SW480 (cell line): ENCODE measurements at regions not wholly inside any gene's neighbourhood (a gene's known extent, or its start where the extent isn't known, plus 50 kb on each side); places are given as distances from the start of the nearest gene placed in this dataset.
"Not testable (repeated sequence)": the region's sequence is repeated elsewhere in the genome, so short reads cannot be mapped to it uniquely, and the experiment has no call there.

Experiments
- DNase-seq: peaks from one replicate; pipeline ENCODE4 v3.0.0-alpha.2; 2016; ENCODE audit warnings: low spot score

GRCh38 chr6:67219346-67219745, 1415.7 kb upstream of the ADGRB3 start:
- DNase-seq = no peak

GRCh38 chr6:67212584-67212983, 1422.5 kb upstream of the ADGRB3 start:
- DNase-seq = no peak

- DNase-seq = no peak
Measured at GRCh38 chr6:67210450-67210849, 1424.6 kb upstream of the ADGRB3 start.

DNA sequence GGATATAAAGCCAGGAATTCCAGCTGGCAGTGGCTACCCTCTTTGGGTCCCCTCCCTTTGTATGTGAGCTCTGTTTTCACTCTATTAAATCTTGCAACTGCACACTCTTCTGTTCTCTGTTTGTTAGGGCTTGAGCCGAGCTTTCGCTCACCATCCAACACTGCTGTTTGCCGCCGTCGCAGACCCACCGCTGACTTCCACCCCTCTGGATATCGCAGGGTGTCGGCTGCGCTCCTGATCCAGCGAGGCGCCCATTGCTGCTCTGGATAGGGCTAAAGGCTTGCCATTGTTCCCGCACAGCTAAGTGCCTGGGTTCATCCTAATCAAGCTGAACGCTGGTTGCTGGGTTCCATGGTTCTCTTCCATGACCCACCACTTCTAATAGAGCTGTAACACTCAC, 1433.5 kb upstream of the ADGRB3 start:
- DNase-seq = no peak

- no peak for DNase-seq
Measured at GRCh38 chr6:67200626-67201403, 1434.3 kb upstream of the ADGRB3 start.

DNA sequence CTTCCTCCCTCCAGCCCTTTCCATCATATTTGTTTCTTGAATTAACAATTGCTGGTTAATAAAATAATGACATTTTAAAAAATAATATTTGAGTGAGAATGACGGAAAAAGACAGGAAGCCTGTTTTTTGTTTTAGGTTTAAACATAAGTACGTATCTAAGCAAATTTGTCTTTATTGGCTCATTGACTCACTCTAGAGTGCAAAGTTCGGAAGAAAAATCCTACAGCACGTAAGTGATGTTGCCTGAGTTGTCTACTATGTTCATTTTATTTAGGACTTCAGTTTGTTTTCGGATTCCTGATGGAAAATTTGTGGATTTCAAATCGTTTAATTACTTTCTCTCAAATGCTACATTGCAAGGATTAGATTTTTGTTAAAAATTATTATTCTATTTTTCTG, 1435.7 kb upstream of the ADGRB3 start:
- no peak for DNase-seq

DNA sequence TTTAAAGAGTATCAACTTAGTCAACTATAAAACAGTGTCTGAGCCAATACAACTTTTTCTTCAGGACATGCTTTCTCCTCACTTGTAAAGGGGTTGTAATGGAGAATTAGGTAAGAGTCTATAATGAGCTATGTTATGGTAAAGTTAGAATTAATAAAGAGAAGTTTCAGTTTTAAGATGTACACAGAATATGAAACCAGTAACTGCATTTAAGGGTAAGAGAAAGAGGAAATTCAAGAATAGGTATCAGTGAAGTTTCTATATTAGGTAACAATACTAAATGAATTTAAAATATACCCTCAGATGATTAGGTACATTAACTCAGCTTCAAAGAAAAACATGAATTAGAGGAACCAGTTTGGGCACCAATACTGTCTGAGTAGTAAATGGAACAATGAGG, 1444.3 kb upstream of the ADGRB3 start:
- DNase-seq = no peak

DNA sequence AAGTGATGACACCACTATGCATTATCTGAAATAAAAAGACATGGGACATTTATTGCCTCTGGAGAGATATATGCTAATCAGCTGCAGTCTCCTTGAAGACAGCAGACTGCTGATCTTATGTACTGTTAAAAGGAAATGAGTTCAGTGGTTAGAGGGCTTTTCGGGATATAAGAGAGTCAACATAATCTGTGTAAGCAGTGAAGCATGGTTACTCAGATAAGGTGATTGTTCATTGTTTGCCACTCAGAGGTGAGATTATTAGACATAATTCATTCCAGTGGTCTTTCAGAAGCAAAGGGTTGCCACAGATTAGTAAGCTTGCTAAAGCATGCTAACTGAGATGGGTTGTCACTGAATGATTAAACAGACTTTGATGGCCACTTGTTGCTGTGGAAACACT, 1450.7 kb upstream of the ADGRB3 start:
- DNase-seq = no peak

- no peak for DNase-seq
Measured at GRCh38 chr6:67175101-67175500, 1460.0 kb upstream of the ADGRB3 start.

DNA sequence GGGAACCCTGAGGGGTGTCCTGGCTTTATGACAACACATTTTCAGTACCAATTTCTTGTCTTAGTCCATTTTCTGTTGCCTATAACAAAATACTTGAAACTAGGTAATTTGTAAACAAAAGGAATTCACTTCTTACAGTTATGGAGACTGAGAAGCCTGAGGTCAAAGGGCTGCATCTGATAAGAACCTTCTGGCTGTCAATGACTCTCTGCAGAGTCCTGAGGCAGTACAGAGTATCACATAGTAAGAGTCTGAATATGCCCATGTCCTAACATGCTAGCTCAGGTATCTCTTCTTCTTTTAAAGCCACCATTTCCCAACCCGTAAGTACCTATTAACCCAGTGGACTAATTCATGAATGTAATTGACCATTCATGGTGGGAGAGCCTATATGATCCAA, 1458.6 kb upstream of the EYS start:
- DNase-seq = no peak

- DNase-seq = no peak
Measured at GRCh38 chr6:67160820-67161219, 1453.8 kb upstream of the EYS start.

DNA sequence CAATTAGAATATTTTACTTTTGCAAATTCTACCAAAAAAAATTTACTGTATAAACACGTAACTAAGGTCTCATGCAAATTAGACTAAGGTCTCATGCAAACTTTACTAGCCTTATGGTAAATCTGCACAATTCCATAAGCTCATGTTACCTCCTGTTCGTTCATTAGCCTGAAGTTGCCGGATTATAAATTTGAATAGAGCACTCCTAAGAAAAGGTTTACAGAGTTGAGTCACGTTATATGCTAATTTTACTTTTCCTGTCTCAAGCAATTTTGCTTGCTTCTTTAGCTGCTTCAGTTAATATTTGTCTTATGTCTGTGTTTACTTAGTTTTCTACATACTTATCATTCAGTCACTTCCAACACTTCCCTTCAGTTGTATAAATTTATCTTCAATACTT, 1434.0 kb upstream of the EYS start:
- DNase-seq = no peak

- no peak for DNase-seq
Measured at GRCh38 chr6:67133973-67134372, 1426.9 kb upstream of the EYS start.

DNA sequence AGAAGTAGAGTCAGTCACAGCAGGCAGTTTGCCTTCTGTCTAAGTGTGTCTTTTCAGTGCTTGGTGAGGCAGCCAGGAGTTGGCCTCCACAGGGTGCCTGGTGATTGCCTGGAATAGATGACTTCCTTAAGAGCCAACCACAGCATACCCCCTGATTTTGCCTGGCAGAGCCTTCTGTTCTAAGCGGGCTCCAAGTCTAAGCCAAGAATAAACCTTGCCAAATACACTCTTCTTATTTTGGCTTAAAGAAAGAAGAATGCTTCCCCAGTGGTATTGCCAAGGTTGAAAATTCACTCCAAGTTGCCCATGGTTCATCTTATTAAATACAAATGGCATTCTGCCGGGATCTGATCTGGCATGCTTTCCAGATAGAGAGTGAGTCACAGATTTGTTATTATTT, 1424.8 kb upstream of the EYS start:
- no peak for DNase-seq

DNA sequence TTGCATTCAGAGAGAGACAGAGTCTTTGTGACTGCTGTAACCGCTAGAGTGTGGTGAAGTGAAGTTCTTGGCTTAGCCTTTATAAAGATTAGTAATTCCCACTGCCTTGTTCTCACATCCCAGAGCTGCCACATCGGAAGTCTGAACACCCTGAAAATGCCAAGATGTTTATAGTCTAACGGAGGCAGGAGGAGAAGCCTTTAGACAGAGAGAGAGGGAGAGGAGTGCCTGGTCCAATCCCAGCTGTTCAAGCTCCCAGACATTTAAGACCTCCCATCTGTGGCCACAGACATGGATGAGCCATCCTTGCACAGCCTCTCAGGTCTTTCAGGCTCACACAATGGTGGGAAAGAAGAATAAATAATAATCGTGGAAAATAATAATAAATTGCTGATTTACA, 1422.8 kb upstream of the EYS start:
- DNase-seq = no peak

DNA sequence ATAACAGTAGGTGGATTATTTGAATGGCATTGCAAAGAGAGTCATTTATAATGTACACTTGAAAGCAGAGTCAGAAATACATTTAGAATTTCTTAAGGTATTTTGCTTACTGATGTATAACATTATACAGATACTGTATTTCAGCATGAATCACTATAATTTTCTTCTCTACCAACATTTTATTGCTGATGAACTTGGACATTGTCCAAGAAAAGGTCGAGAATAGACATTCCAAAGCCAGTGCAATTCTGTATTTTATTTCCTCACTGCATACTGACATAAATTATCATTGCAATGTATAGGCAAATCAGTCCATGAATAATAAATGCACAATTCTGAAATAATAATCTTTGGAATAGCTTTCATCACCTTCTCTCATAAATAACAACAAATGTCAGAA, 1420.0 kb upstream of the EYS start:
- DNase-seq = no peak

DNA sequence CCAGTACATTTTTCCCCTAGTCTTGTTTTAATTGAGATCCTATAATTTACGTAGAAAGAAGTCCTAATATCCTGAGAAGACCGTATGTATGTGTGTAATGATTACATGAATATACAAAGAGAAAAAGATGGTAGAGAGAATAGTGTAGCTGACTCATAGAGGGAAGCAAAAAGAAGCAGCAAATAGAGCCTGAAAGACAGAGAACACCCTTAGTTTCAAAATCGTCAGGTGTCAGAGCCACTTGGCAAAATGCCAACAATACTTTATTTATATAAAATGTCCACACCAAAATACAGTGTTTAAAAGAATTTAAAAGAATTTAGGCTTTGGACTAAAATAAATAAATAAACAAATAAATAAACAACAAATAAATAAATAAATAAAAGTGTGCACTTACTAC, 1414.1 kb upstream of the EYS start:
- no peak for DNase-seq

- no peak for DNase-seq
Measured at GRCh38 chr6:67112120-67112519, 1405.1 kb upstream of the EYS start.

GRCh38 chr6:67102743-67103142, 1395.7 kb upstream of the EYS start:
- no peak for DNase-seq

GRCh38 chr6:67095618-67096226, 1388.7 kb upstream of the EYS start:
- not testable (repeated sequence) for DNase-seq

DNA sequence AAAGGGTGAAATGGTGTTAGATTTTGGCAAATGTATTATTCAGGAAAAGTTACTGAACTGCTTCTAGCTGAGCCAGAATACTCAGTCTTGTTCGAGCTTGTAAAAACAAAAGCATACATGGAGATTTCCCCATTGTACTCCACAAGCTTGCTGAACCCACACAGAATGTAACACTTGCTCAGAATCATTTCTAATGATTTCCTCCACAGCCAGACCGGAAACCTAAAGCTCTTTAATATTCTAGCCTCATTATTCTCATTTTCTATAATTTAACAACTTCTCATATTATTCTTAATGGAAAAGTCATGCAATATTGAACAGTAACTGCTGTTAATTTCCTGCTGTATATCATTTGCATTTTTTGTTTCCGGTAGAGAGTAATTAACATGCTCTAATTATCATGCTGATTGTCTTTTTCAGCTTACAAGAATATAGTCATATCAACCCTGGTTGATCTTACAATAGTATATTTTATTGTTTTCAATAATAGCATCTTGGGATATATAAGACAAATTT, 1387.5 kb upstream of the EYS start:
- DNase-seq = no peak

GRCh38 chr6:67073938-67074337, 1366.9 kb upstream of the EYS start:
- DNase-seq = no peak

- no peak for DNase-seq
Measured at GRCh38 chr6:67068781-67069180, 1361.8 kb upstream of the EYS start.

DNA sequence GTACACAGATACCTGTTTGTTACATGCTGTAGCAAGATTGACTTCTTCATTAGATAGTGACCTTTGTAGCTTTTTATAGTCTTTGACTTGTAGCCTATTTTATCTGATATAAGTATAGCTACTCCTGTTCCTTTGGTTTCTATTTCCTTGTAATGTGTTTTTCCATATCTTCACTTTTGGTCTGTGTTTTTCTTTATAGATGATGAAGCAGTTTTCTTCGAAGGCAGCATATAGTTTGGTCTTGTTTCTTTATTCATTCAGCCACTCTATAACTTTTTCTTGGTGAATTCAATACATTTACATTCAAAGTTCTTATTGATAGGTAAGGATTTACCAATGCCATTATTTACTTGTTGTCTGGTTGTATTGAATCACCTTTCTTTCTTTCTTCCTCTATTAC, 1357.3 kb upstream of the EYS start:
- DNase-seq = no peak
